HepG2 (cell line): ENCODE measurements at regions not wholly inside any gene's neighbourhood (a gene's known extent, or its start where the extent isn't known, plus 50 kb on each side); places are given as distances from the start of the nearest gene placed in this dataset.

Experiments used
- CBX5 ChIP-seq: sonication (generic); formaldehyde crosslinking; IDR thresholded peaks from 2 replicates; pipeline ENCODE4 v1.4.0; 2020; ENCODE audit warnings: missing genetic modification reagents, borderline replicate concordance
- ELF1 ChIP-seq: sonication (generic); formaldehyde crosslinking; IDR thresholded peaks from 2 replicates; pipeline ENCODE4 v1.4.0; 2020; ENCODE audit warnings: missing genetic modification reagents
- IRF1 ChIP-seq: sonication (generic); formaldehyde crosslinking; IDR thresholded peaks from 2 replicates; pipeline ENCODE4 v1.4.0; 2020; ENCODE audit warnings: low read depth, mild to moderate bottlenecking, missing genetic modification reagents
- NFYC ChIP-seq: IDR thresholded peaks from 2 replicates; pipeline ENCODE4 v1.6.1; 2016; ENCODE audit warnings: missing genetic modification reagents, missing compliant biosample characterization
- NRL ChIP-seq: sonication (generic); formaldehyde crosslinking; IDR thresholded peaks from 2 replicates; pipeline ENCODE4 v1.5.0; 2020; ENCODE audit warnings: missing genetic modification reagents, mild to moderate bottlenecking, moderate library complexity, borderline replicate concordance
- POLR2A ChIP-seq, 2 experiments: IDR thresholded peaks; 2 replicates each; pipeline ENCODE4 v1.6.1; 2011; ENCODE audit warnings: low read depth in 2 of 2, low read length in 2 of 2, mild to moderate bottlenecking in 1 of 2, moderate library complexity in 1 of 2; ENCODE audit not compliant: insufficient read depth in 1 of 2
- POLR2AphosphoS5 ChIP-seq: IDR thresholded peaks from 2 replicates; pipeline ENCODE4 v1.6.1; 2012; ENCODE audit warnings: low read depth, low read length
- TCF7 ChIP-seq: sonication (generic); IDR thresholded peaks from 2 replicates; pipeline ENCODE4 v1.6.1; 2016; ENCODE audit warnings: antibody characterized with exemption, low read depth
- TERF1 ChIP-seq: sonication (generic); formaldehyde crosslinking; IDR thresholded peaks from 2 replicates; pipeline ENCODE4 v1.8.0; 2022; ENCODE audit warnings: mild to moderate bottlenecking, missing genetic modification reagents, moderate library complexity
- TRAFD1 ChIP-seq: sonication (generic); formaldehyde crosslinking; IDR thresholded peaks from 2 replicates; pipeline ENCODE4 v1.5.1; 2020; ENCODE audit warnings: missing genetic modification reagents, mild to moderate bottlenecking, borderline replicate concordance
- ZFP36 ChIP-seq: fragments of 150-350 bp; IDR thresholded peaks from 2 replicates; pipeline ENCODE4 v1.6.1; 2018; ENCODE audit warnings: borderline replicate concordance, low read length, low read depth; ENCODE audit not compliant: partially characterized antibody

- TF ChIP-seq POLR2A (IDR thresholded peaks at IDR 0.05; ENCODE audit: insufficient read depth in 1 of 2, low read depth in 2 of 2, low read length in 2 of 2) (no peak), IRF1 (no peak), ZFP36 (no peak), NRL (CRISPR knock-in tag) (no peak), ELF1 (CRISPR knock-in tag) (no peak), TCF7 (no peak), NFYC (CRISPR knock-in tag) (no peak), CBX5 (CRISPR knock-in tag) (no peak), TERF1 (CRISPR knock-in tag) (no peak), POLR2AphosphoS5 (no peak), TRAFD1 (CRISPR knock-in tag) (no peak)
Observed at GRCh38 chr1:91151702-91152101, 129.9 kb upstream of the ZNF644 start.
